ENCODE measurements at regions not wholly inside any gene's neighbourhood (a gene's known extent, or its start where the extent isn't known, plus 50 kb on each side); places are given as distances from the start of the nearest gene placed in this dataset.
"Not testable (repeated sequence)": the region's sequence is repeated elsewhere in the genome, so short reads cannot be mapped to it uniquely, and the experiment has no call there.

- no peak for DNase-seq (ENCODE audit: low read depth)
Measured at GRCh38 chr11:23564370-23564769, 704.1 kb upstream of the CCDC179 start.

GRCh38 chr11:23569134-23569533 is 708.9 kb upstream of the CCDC179 start:
- no peak for DNase-seq (ENCODE audit: low read depth)

GRCh38 chr11:23569547-23569946 is 709.3 kb upstream of the CCDC179 start:
- DNase-seq (ENCODE audit: low read depth): no peak

- no peak for DNase-seq (ENCODE audit: low read depth)
Measured at GRCh38 chr11:23570828-23571227, 710.6 kb upstream of the CCDC179 start.

GRCh38 chr11:23573429-23573828 is 713.2 kb upstream of the CCDC179 start:
- DNase-seq (ENCODE audit: low read depth): no peak

- DNase-seq (ENCODE audit: low read depth): no peak
Measured at GRCh38 chr11:23574149-23574548, 713.9 kb upstream of the CCDC179 start.

- DNase-seq (ENCODE audit: low read depth): no peak
Measured at GRCh38 chr11:23577296-23577695, 717.0 kb upstream of the CCDC179 start.

GRCh38 chr11:23585416-23586104 is 725.3 kb upstream of the CCDC179 start:
- DNase-seq (ENCODE audit: low read depth): no peak

- DNase-seq (ENCODE audit: low read depth): no peak
Measured at GRCh38 chr11:23586173-23586572, 725.9 kb upstream of the CCDC179 start.

- DNase-seq (ENCODE audit: low read depth): no peak
Measured at GRCh38 chr11:23590596-23591308, 730.5 kb upstream of the CCDC179 start.

- no peak for DNase-seq (ENCODE audit: low read depth)
Measured at GRCh38 chr11:23594755-23595154, 734.5 kb upstream of the CCDC179 start.

- no peak for DNase-seq (ENCODE audit: low read depth)
Measured at GRCh38 chr11:23604966-23605365, 744.7 kb upstream of the CCDC179 start.

GRCh38 chr11:23606191-23606590 is 745.9 kb upstream of the CCDC179 start:
- DNase-seq (ENCODE audit: low read depth): no peak

- DNase-seq (ENCODE audit: low read depth): no peak
Measured at GRCh38 chr11:23611726-23612125, 751.5 kb upstream of the CCDC179 start.

- DNase-seq (ENCODE audit: low read depth): no peak
Measured at GRCh38 chr11:23620617-23621016, 760.3 kb upstream of the CCDC179 start.

GRCh38 chr11:23632293-23632692 is 772.0 kb upstream of the CCDC179 start:
- no peak for DNase-seq (ENCODE audit: low read depth)

GRCh38 chr11:23644443-23644842 is 784.2 kb upstream of the CCDC179 start:
- no peak for DNase-seq (ENCODE audit: low read depth)

GRCh38 chr11:23652336-23652735 is 792.1 kb upstream of the CCDC179 start:
- not testable (repeated sequence) for DNase-seq (ENCODE audit: low read depth)

GRCh38 chr11:23653071-23653675 is 792.9 kb upstream of the CCDC179 start:
- DNase-seq (ENCODE audit: low read depth): no peak

- no peak for DNase-seq (ENCODE audit: low read depth)
Measured at GRCh38 chr11:23668324-23668723, 808.0 kb upstream of the CCDC179 start.

GRCh38 chr11:23673366-23673765 is 813.1 kb upstream of the CCDC179 start:
- no peak for DNase-seq (ENCODE audit: low read depth)

- DNase-seq (ENCODE audit: low read depth): no peak
Measured at GRCh38 chr11:23674866-23675265, 814.6 kb upstream of the CCDC179 start.

- DNase-seq (ENCODE audit: low read depth): no peak
Measured at GRCh38 chr11:23679041-23679440, 817.8 kb upstream of the LUZP2 start.
